Testis (tissue), 2 donors: ENCODE measurements at regions not wholly inside any gene's neighbourhood (a gene's known extent, or its start where the extent isn't known, plus 50 kb on each side); places are given as distances from the start of the nearest gene placed in this dataset.

Source experiments
- DNase-seq: peaks from one replicate; pipeline ENCODE4 v3.0.0-alpha.2; 2019
- H3K27ac ChIP-seq, 2 donors: fragments of 200-600 bp; sonication (generic); one replicate each; pipeline ENCODE4 v1.5.1; 2019
- H3K27me3 ChIP-seq: fragments of 200-600 bp; sonication (generic); one replicate; pipeline ENCODE4 v1.5.1; 2019
- H3K36me3 ChIP-seq: fragments of 200-600 bp; sonication (generic); one replicate; pipeline ENCODE4 v1.5.1; 2017; ENCODE audit warnings: low read depth; ENCODE audit errors: missing control alignments
- H3K4me1 ChIP-seq: fragments of 200-600 bp; sonication (generic); one replicate; pipeline ENCODE4 v1.5.1; 2019
- H3K4me3 ChIP-seq, 2 donors: fragments of 200-600 bp; sonication (generic); one replicate each; pipeline ENCODE4 v1.5.1; 2017 to 2019
- H3K9me3 ChIP-seq: fragments of 200-600 bp; sonication (generic); one replicate; pipeline ENCODE4 v1.5.1; 2017
- POLR2A ChIP-seq: fragments of 450-650 bp; IDR thresholded peaks from one replicate; pipeline ENCODE4 v1.6.1; 2017; ENCODE audit warnings: antibody characterized with exemption, mild to moderate bottlenecking, moderate library complexity
- WGBS, 2 donors: methylation state at CpG; one replicate each; pipeline ENCODE4 v1.1.5; 2018; 5-methylcytosine and 5-hydroxymethylcytosine counted together
- intact Hi-C: fragments of 100-400 bp; cut with DNase I; formaldehyde crosslinking; loops from one replicate; pipeline ENCODE4 v1.15.1; 2023; ENCODE audit warnings: low total_unique reads
- TF ChIP-seq, protein P1 (sequence below), 3 experiments: fragments of 450-650 bp in 2 of 3; fragments of 200-600 bp in 1 of 3; sonication (generic) in 1 of 3; IDR thresholded peaks; one replicate each; pipeline ENCODE4 v1.5.1; 2016 to 2019; ENCODE audit warnings: antibody characterized with exemption in 3 of 3, mild to moderate bottlenecking in 2 of 3, moderate library complexity in 1 of 3

DNA sequence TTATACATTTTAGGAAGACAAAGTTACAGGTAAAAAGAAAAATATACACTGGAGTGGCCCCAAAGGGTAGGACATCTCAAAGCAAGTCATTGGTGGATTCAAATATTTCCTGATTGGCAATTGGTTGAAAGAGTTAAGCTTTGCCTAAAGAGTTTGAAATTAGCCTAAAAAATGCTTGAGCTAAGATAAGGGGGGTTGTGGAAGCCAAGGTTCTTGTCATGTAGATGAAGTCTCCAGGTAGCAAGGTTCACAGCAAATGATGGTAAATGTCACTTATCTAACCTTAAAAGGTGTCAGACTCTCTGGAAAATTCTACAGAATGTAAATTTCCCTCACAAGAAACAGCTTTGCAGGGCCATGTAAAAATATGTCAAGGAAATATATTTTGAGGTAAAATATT, 596.7 kb downstream of the FAT4 start:
- H3K27ac ChIP-seq = no peak overlapping the region
- TF ChIP-seq, protein P1, sequence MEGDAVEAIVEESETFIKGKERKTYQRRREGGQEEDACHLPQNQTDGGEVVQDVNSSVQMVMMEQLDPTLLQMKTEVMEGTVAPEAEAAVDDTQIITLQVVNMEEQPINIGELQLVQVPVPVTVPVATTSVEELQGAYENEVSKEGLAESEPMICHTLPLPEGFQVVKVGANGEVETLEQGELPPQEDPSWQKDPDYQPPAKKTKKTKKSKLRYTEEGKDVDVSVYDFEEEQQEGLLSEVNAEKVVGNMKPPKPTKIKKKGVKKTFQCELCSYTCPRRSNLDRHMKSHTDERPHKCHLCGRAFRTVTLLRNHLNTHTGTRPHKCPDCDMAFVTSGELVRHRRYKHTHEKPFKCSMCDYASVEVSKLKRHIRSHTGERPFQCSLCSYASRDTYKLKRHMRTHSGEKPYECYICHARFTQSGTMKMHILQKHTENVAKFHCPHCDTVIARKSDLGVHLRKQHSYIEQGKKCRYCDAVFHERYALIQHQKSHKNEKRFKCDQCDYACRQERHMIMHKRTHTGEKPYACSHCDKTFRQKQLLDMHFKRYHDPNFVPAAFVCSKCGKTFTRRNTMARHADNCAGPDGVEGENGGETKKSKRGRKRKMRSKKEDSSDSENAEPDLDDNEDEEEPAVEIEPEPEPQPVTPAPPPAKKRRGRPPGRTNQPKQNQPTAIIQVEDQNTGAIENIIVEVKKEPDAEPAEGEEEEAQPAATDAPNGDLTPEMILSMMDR (IDR thresholded peaks at IDR 0.05) = no peak
- TF ChIP-seq POLR2A = no peak
- no peaks in the 10 kb centered on the region for H3K27me3 ChIP-seq
- no peaks in the 10 kb centered on the region for H3K9me3 ChIP-seq
- no peak for DNase-seq
- no peaks in the 10 kb centered on the region for H3K4me1 ChIP-seq
- intact Hi-C loops = no loop called here
- no peaks in the 10 kb centered on the region for H3K36me3 ChIP-seq
- no peak overlapping the region for H3K4me3 ChIP-seq

DNA sequence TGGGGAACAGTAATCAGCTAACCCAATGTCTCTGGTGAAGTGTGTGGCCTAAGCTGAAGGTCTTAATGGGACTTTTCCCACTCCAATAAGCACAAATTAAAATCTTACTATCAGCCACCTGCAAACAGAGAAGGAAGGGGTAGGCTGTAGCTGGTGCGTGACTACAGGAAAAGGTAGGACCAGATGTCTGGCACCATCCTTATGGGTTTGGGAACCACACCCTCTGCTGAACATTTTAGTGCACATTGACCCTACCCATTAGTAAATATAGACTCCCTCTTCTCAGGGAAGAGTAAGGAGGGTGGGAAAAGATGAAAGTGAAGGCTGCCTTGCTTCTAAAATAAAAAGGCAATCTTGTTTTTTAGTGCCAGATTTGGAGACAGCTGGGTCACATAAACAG, 602.8 kb downstream of the FAT4 start:
- Histone ChIP-seq H3K4me3 (no peak overlapping the region), H3K4me1 (no peaks in the 10 kb centered on the region), H3K36me3 (no peaks in the 10 kb centered on the region), H3K9me3 (no peaks in the 10 kb centered on the region), H3K27ac (no peak overlapping the region), H3K27me3 (no peaks in the 10 kb centered on the region)
- intact Hi-C loops = no loop called here
- 84 to 93% methylated on average over 1 of the region's 1 CpG for WGBS, 2 donors
- DNase-seq = no peak
- TF ChIP-seq, protein P1 (IDR thresholded peaks at IDR 0.05) = no peak
- no peak for TF ChIP-seq POLR2A

DNA sequence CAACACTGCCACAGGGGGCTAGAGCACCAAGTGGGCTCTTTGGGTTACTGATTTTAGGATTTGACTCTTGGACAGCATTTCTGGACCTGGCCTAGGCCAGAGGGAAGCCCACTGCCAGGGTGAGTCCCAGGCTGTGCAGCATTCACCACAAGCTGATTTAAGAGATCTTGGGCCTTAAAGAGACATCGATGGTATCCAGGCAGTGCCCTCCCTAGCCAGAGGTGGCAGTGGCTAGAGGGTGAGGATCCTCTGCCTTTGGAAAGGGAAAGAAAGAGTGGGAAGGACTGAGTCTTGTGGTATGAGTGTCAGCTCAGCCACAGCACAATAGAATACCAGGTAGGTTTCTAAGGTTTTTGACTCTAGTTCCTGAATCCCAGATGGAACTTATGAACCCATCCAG, 613.9 kb downstream of the FAT4 start:
- H3K4me3 ChIP-seq = no peak overlapping the region
- WGBS, 2 donors = 96 to 100% methylated on average over 1 of the region's 1 CpG
- TF ChIP-seq POLR2A = no peak
- TF ChIP-seq, protein P1 (IDR thresholded peaks at IDR 0.05) = no peak
- no peak overlapping the region for H3K27ac ChIP-seq
- intact Hi-C loops = no loop called here
- DNase-seq = no peak
- H3K36me3 ChIP-seq = no peaks in the 10 kb centered on the region
- no peaks in the 10 kb centered on the region for H3K27me3 ChIP-seq
- no peaks in the 10 kb centered on the region for H3K9me3 ChIP-seq
- no peaks in the 10 kb centered on the region for H3K4me1 ChIP-seq

DNA sequence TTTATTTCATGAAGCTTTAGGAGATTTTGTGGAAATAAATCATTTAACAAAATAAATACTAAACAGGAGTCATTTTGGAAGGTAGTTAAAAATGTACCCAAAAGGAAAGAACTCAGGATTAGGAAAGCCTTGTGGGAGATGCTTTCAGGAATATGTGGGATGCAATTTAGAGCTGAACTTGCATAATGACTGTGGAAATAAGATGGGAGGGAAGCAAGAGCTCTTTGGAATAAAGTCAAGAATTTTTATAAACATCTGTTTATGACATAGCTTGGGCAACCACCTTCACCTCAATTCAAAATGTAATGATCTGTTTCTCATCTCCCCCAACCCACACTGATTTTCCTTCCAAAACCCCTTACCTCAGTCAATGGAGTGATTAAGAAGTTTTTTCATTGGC, 623.8 kb downstream of the FAT4 start:
- H3K27me3 ChIP-seq = no peaks in the 10 kb centered on the region
- TF ChIP-seq, protein P1 (IDR thresholded peaks at IDR 0.05) = no peak
- TF ChIP-seq POLR2A = no peak
- no peaks in the 10 kb centered on the region for H3K36me3 ChIP-seq
- H3K4me3 ChIP-seq = no peak overlapping the region
- no peak overlapping the region for H3K27ac ChIP-seq
- no peaks in the 10 kb centered on the region for H3K9me3 ChIP-seq
- no peak for DNase-seq
- H3K4me1 ChIP-seq = no peaks in the 10 kb centered on the region
- intact Hi-C loops = no loop called here

DNA sequence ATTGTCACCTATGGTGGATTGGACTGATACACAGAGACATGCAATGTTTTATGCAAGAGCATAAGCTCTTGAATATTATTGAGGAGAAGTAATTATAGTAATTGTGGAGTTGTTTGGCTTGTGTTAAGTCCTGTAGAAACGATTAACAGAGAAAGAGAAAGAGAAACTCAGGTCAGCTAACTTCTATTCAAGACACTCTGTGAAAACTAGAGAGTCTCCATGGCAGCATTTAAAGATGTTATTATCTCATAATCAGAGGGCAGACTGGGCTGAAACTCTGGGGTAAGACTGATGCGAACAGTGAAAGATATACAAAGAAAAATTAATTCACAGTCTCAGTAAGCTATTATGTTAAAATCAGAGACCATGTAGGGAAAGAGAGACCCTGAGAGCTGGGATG, 625.7 kb downstream of the FAT4 start:
- H3K9me3 ChIP-seq = no peaks in the 10 kb centered on the region
- TF ChIP-seq, protein P1 (IDR thresholded peaks at IDR 0.05) = no peak
- TF ChIP-seq POLR2A = no peak
- no peaks in the 10 kb centered on the region for H3K27me3 ChIP-seq
- H3K36me3 ChIP-seq = no peaks in the 10 kb centered on the region
- H3K27ac ChIP-seq = no peak overlapping the region
- 63 to 76% methylated on average over 2 of the region's 2 CpGs for WGBS, 2 donors
- no peaks in the 10 kb centered on the region for H3K4me1 ChIP-seq
- DNase-seq = no peak
- H3K4me3 ChIP-seq = no peak overlapping the region
- intact Hi-C loops = no loop called here
